HG02981 (cell line): ENCODE measurements at regions not wholly inside any gene's neighbourhood (a gene's known extent, or its start where the extent isn't known, plus 50 kb on each side); places are given as distances from the start of the nearest gene placed in this dataset.

Source experiments
- ATAC-seq: cut with Tn5 transposase; IDR thresholded peaks from one replicate; pipeline ENCODE4 v1.9.1; 2021; ENCODE audit warnings: mild to moderate bottlenecking, moderate library complexity; ENCODE audit not compliant: unreplicated experiment

DNA sequence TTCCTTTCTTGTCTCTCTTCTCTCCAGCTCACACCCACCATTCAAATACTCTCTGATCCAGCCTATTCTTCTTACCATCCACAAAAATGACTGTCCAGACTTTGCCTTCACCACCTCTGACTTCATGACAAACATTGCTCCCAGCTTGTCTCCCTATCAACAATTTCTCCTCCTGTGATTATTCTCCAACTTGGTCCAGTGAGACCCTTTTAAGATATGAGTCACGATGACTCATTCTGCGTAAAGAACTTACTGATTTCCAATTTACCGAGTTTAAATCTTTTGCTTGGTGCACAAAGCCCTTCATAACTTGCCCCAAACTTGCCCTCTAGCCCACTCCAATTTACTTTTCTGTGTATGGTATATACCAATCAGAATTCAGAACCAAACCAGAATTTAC lies 833.2 kb downstream of the MAFB start:
- ATAC-seq: no peak

DNA sequence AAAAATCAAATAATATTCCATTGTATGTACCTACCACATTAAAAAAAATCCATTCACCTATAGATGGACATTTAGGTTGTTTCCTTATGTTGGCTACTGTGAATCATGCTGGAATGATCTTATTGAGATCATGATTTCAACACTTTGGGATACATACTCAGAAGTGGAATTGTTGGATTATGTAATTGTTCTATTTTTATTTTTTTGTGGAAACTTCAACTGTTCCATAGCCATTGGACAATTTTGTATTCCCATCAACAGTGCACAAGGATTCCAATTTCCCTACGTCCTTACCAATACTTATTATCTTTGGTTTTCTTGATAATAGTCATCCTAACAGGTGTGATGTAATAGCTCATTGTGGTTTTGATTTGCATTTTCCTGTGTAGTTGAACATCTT lies 834.0 kb downstream of the MAFB start:
- no peak for ATAC-seq

DNA sequence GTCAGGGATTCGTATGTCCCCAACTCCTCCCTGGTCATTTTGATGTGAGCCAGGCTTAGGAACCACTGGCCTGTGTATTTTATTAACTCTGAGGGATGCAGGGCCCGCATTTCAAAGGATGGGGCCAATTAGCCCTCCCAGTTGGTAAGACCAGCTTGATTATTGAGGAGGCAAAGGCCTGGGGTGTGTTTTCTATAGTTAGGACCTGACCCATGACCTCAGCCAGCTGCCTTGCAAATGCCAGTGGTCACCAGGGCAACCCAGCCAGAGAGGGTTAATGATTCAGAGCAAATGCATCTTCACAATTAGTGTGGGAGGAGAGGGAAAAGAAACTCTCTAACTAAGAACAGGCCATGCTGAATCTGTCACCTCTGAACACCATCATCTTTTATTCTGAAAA lies 835.4 kb downstream of the MAFB start:
- ATAC-seq: peak; percentile 80

DNA sequence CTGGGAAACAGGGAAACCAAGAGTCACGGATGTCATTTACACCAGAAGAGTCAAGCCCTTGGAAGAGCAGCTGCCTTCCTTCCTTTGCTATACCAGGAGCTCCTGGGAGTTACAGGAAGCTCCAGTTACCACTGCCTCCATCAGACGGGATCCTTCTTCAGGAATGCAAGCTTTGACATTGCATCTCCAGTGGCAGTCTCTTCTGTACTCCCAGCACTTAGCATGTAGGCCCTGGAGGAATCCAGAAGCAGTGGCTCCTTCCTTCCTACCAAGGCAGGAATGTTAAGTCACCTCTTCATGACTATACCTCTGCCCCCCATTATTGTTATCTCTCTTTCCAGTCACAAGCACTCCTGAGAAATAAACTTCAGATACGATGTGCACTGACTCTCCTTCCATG lies 836.0 kb downstream of the MAFB start:
- ATAC-seq: no peak

GRCh38 chr20:39851459-39851858 lies 837.6 kb downstream of the MAFB start:
- no peak for ATAC-seq

DNA sequence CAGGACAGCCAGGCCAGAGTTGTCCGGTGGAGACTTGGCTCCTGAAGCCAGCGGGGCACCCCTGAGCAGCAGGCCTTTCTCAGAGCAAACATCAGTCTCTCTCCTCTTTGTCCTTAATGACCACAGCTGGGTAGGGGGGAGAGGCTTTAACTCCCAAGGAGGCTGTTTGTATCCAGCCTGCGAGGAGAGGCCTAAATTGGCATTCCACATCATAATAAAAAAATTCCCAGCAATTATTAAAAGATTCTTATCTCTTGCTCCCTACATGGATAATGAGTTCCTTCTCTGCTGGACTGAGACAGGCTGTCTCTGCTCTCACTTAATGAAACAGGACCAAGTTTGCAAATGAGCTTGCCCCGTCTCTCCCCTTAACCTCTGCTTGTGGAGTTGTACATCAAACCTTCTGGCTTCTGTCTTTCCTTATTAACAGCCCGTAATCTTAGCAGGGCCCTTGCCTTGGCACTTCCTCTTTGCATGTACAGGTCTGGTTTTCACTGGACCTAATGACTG lies 838.2 kb downstream of the MAFB start:
- ATAC-seq: no peak

DNA sequence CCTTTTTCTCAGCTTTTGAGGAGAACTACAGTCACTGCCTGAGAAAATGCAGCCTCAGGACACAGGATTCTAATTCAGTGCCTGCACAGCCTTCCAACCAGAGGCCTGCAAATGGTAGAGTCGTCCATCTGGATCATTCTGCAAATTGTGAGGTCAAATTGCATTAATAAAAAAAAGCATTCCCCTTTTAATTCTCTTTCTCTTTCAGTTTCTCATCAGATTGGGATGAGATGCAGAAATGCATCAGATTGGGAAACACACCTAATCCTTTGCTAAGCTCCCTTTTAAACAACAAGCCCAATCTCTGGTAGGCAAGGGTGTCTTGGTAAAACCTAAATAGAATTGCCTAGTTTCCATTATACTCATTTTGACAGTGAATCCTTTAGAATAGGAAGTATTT lies 838.8 kb downstream of the MAFB start:
- no peak for ATAC-seq

DNA sequence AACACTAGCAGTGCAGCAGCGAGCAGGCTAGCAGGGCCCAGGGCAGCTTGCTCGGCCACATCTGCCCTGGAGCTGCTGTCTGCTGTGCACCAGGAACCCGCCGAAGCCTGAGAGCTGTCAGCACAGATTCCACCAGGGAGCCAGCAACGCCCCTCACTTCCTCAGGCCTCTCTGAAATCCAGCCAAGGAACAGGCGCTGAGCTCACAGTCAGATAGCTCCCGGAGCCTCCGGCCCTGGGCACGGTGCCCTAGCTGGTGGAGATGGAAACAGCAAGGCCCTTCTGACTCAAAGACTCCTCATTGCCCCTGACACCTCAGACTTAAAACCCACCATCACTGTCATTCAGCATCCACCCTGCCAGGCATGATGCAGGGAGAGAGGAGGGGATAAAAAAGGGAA lies 839.4 kb downstream of the MAFB start:
- ATAC-seq: no peak

- ATAC-seq: no peak
Observed at GRCh38 chr20:39849171-39849570, 839.9 kb downstream of the MAFB start.

DNA sequence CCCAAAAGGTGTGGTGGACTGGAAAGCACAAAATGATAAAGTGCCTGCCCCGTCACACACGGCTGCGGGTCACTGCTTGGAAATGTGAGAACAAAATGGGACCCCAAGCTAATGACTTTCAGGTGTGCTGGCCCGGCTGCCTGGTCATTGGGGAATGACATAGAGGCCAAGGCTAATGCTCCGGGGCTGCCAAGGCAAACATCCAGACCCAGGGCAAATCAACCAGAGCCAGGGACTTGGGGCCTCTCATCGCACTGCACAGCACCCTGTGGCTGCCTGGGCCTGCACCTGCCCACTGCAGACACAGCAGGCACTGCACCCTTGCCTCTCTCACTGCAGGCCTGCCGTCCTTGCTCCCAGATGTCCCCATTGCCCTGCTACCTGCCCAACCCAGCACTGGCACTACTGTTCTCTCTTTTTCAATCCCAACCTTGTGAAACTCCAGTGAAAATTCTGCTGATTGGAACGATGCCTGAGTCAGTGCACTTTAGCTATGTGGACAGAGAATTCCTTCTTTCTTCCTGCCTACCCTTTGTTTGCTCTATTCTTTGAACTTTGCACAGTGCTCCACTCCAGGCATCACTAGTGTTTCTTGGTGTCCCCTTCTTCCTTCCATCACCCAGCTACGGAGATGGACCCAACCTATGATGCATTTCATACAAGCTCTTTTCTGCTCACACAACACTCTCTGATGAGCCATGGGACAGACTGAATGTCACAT lies 849.5 kb downstream of the MAFB start:
- ATAC-seq: no peak

GRCh38 chr20:39837561-39837960 lies 851.5 kb downstream of the MAFB start:
- no peak for ATAC-seq

DNA sequence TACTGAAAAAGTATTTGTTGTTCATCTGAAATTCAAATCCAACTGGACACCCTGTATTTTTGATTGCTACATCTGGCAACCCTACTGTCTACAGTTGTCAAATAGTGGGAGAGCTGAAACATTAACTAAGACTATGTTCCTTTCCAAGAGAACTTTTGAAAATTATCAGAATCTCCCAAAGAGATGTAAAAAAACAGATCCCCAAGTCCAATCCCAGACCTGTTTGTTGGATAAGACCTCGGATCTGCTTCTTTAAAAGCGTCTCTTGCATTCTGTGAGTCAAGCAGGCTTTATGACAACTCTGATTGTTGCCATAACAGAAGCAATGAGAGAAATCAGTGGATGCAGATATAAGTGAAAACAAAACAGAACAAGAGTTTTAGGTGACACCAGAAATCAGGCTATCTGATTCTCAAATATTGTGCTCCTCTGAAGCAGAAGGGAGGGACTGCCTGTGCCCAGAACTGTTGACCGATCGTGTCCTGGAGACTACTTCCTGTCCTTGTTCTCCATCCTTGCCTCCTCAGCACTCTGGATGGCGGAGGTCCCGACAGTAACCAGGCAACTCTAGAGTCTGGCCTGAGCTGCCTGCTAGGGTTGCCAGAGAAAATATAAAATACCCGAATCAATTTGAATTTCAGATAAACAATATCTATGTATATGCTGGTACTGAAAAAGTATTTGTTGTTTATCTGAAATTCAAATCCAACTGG lies 853.8 kb downstream of the MAFB start:
- no peak for ATAC-seq

GRCh38 chr20:39830903-39831302 lies 858.1 kb downstream of the MAFB start:
- no peak for ATAC-seq

DNA sequence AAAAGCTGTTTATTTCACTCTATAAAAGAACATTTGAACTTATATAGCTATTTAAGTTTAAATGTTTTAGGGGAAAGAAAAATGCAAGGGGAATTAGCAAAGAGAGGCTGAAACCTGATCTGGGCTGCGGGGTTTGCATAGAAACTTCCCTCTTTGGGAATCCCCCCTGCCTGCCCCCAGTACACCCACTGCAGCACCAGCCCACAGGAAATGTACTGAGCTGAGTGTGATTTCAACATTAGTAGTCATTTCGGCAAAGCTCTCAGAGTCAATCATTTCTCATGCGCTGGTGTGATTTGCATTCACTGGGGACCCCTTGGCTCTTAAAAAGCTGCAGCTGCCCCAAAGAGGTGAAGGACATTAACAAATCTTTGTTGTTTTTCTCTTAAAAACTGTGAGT lies 859.4 kb downstream of the MAFB start:
- peak; percentile 84 for ATAC-seq

GRCh38 chr20:39829256-39829655 lies 859.8 kb downstream of the MAFB start:
- peak; percentile 3 for ATAC-seq

DNA sequence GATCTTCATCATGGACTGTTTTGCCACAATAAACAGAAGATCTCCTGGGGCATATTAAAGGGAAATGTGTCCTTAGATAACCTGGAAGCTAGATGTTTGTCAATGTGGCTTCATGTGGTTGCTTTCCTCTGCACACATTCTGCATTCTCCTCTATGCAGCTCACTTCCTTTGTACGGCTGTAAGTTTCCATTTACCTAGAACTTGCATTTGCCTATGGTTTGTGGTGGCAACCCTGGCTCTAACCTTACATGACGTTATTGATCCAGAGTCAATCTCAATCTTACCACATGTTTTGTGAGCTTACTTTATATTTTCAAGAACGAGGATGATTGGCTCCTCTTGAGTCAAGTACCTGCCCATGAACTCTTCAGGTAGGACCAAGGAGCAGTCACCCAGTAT lies 863.1 kb downstream of the MAFB start:
- ATAC-seq: peak; percentile 67

GRCh38 chr20:39825524-39825923 lies 863.4 kb downstream of the DHX35 start:
- no peak for ATAC-seq

GRCh38 chr20:39823224-39823623 lies 861.1 kb downstream of the DHX35 start:
- ATAC-seq: no peak

DNA sequence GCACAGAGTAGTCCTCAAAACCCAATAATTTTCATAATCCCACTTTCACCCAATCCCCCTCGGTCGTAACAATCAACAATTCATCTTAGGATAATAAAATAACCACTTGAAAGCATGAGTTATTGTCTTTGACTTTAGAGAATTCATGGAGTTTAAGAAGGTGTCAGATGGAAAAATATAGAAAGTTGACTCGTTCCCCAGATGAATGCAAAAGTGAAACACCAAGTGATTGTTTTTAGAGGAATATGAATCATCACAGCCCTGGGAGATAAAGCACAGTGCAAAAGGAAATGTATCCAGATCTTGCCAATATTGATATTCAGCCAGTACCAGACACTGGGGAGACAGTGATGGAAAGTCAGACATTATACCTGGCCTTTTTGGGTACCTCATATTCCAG lies 860.5 kb downstream of the DHX35 start:
- no peak for ATAC-seq

DNA sequence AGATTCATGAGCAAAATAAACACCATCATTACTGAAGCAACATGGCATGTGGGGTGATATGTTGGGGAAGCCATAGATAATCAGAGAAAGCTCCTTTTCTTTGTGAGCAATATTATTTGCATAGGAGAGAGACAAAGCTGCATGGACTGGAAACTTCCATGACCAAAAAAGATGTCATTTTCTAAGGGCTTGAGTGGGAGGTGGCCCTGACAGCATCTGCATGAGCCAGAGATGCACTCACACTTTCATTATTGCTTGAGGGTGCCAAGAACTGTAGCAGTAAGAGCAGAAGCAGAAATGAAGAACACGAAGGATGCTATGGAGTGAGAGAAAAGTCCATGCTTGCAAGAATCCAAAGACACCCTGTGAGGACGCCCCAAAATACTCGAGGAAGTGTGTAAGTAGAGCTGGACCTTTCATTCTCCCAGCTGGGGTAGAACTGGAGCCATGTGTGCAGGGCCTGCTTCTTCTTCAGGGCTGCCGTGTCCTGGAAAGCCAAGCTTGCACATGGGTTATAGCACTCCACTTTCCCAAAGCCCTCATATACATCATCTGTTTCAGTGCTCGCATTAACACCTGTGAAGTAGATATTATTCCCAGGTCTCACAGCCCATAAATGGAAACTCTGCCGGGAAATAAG lies 851.2 kb downstream of the DHX35 start:
- no peak for ATAC-seq

GRCh38 chr20:39812116-39812515 lies 850.0 kb downstream of the DHX35 start:
- ATAC-seq: no peak

DNA sequence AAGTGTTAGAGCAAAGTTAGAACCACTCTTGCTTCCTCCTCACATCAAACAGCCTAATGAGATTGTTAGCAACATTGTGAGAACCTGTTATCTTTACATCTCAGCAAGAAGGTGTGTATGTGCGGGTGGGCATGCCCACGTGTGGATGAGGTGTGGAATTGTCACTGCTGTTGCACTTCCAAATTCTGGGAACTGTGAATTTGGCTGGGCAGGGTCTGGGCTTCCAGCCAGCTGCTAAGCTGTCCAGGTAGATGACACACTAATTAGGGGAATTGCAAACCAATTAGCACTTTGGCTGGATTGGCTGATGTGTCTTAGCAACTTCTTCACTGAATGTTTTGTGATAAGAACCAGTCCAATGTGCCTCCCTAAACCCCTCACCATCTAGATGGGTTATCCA lies 848.2 kb downstream of the DHX35 start:
- ATAC-seq: no peak
